Mesenchymal stem cell (in vitro differentiated cells and primary cell): ENCODE measurements at regions not wholly inside any gene's neighbourhood (a gene's known extent, or its start where the extent isn't known, plus 50 kb on each side); places are given as distances from the start of the nearest gene placed in this dataset.

Experiments used
- DNase-seq: peaks from one replicate; pipeline ENCODE4 v3.0.0-alpha.2; 2013
- H2AFZ ChIP-seq: one replicate; pipeline ENCODE4 v1.6.1; 2013; ENCODE audit warnings: low read depth, mild to moderate bottlenecking, control low read depth, inconsistent platforms, low read length, moderate library complexity
- H2AK5ac ChIP-seq: 2 replicates; pipeline ENCODE4 v1.6.1; 2013; ENCODE audit warnings: low read length, moderate library complexity, mild to moderate bottlenecking, inconsistent platforms; ENCODE audit not compliant: severe bottlenecking
- H2BK120ac ChIP-seq: one replicate; pipeline ENCODE4 v1.6.1; 2013; ENCODE audit warnings: low read depth, mild to moderate bottlenecking, inconsistent platforms, low read length, moderate library complexity
- H2BK12ac ChIP-seq, 2 experiments: one replicate each; pipeline ENCODE4 v1.6.1; 2013; ENCODE audit warnings: inconsistent platforms in 2 of 2, low read length in 2 of 2, mild to moderate bottlenecking in 2 of 2, moderate library complexity in 2 of 2, control low read depth in 1 of 2
- H2BK15ac ChIP-seq: one replicate; pipeline ENCODE4 v1.6.1; 2013; ENCODE audit warnings: mild to moderate bottlenecking, low read depth, inconsistent platforms; ENCODE audit not compliant: poor library complexity, severe bottlenecking
- H2BK5ac ChIP-seq: 2 replicates; pipeline ENCODE4 v1.6.1; 2013; ENCODE audit warnings: low read depth, mild to moderate bottlenecking, low read length, control low read depth, inconsistent platforms; ENCODE audit not compliant: poor library complexity, severe bottlenecking
- H3K14ac ChIP-seq, 2 experiments: one replicate each; pipeline ENCODE4 v1.6.1; 2013; ENCODE audit warnings: inconsistent platforms in 2 of 2, low read length in 2 of 2, control low read depth in 1 of 2, mild to moderate bottlenecking in 1 of 2, moderate library complexity in 1 of 2
- H3K18ac ChIP-seq, 2 experiments: one replicate each; pipeline ENCODE4 v1.6.1; 2013; ENCODE audit warnings: inconsistent platforms in 2 of 2, low read length in 2 of 2, control low read depth in 1 of 2, low read depth in 1 of 2, mild to moderate bottlenecking in 1 of 2
- H3K23ac ChIP-seq, 2 experiments: one replicate each; pipeline ENCODE4 v1.6.1; 2013; ENCODE audit warnings: inconsistent platforms in 2 of 2, low read length in 2 of 2, mild to moderate bottlenecking in 2 of 2, moderate library complexity in 2 of 2, control low read depth in 1 of 2
- H3K27ac ChIP-seq: 2 replicates; pipeline ENCODE4 v1.5.1; 2013; ENCODE audit warnings: mild to moderate bottlenecking, moderate library complexity, low read length, control low read depth, inconsistent platforms; ENCODE audit not compliant: poor library complexity, severe bottlenecking
- H3K27me3 ChIP-seq, 2 experiments: 2 replicates each; pipeline versions ENCODE4 v1.6.1 to v1.7.0; 2013; ENCODE audit warnings: low read length in 2 of 2, mild to moderate bottlenecking in 2 of 2, moderate library complexity in 2 of 2, control low read depth in 1 of 2, inconsistent platforms in 1 of 2; ENCODE audit not compliant: control insufficient read depth in 1 of 2, insufficient read depth in 1 of 2
- H3K36me3 ChIP-seq, 2 experiments: 2 replicates each; pipeline versions ENCODE4 v1.6.1 to v1.7.0; 2013; ENCODE audit warnings: low read length in 2 of 2, control low read depth in 1 of 2, inconsistent platforms in 1 of 2, low read depth in 1 of 2, mild to moderate bottlenecking in 1 of 2; ENCODE audit not compliant: insufficient read depth in 2 of 2, control insufficient read depth in 1 of 2
- H3K4ac ChIP-seq, 2 experiments: one replicate each; pipeline ENCODE4 v1.6.1; 2013; ENCODE audit warnings: inconsistent platforms in 2 of 2, low read length in 2 of 2, mild to moderate bottlenecking in 2 of 2, moderate library complexity in 2 of 2, control low read depth in 1 of 2, low read depth in 1 of 2
- H3K4me1 ChIP-seq: 2 replicates; pipeline ENCODE4 v1.6.1; 2013; ENCODE audit warnings: low read depth, low read length, control low read depth; ENCODE audit not compliant: control insufficient read depth, insufficient read depth
- H3K4me2 ChIP-seq: 2 replicates; pipeline ENCODE4 v1.6.1; 2013; ENCODE audit warnings: low read length, mild to moderate bottlenecking, inconsistent platforms; ENCODE audit not compliant: poor library complexity, severe bottlenecking
- H3K4me3 ChIP-seq, 2 experiments: 2 replicates each; pipeline versions ENCODE4 v1.5.1 to v1.7.0; 2013; ENCODE audit warnings: low read length in 2 of 2, mild to moderate bottlenecking in 2 of 2, control low read depth in 1 of 2, low read depth in 1 of 2; ENCODE audit not compliant: insufficient read depth in 1 of 2
- H3K79me1 ChIP-seq: replicated peaks from 2 replicates; pipeline ENCODE4 v1.6.1; 2013; ENCODE audit warnings: mild to moderate bottlenecking, control low read depth, low read length, inconsistent platforms; ENCODE audit not compliant: poor library complexity, severe bottlenecking
- H3K9ac ChIP-seq: 2 replicates; pipeline ENCODE4 v1.7.0; 2013; ENCODE audit warnings: mild to moderate bottlenecking, low read length, moderate library complexity
- H3K9me3 ChIP-seq: 2 replicates; pipeline ENCODE4 v1.7.0; 2013; ENCODE audit warnings: mild to moderate bottlenecking, low read length; ENCODE audit not compliant: control insufficient read depth
- H4K8ac ChIP-seq: one replicate; pipeline ENCODE4 v1.6.1; 2013; ENCODE audit warnings: inconsistent platforms, mild to moderate bottlenecking, low read length, moderate library complexity
- H4K91ac ChIP-seq: one replicate; pipeline ENCODE4 v1.6.1; 2013; ENCODE audit warnings: mild to moderate bottlenecking, low read length, inconsistent platforms
- WGBS: methylation state at CpG from one replicate; pipeline ENCODE4 v1.1.7; 2013; ENCODE audit warnings: mixed read lengths; 5-methylcytosine and 5-hydroxymethylcytosine counted together

GRCh38 chr11:119846374-119846773 lies 117.4 kb upstream of the NECTIN1 start:
- no peak overlapping the region for H4K8ac ChIP-seq
- H3K4ac ChIP-seq, result no peak overlapping the region
- peaks cover 16% of the 10 kb centered on the region for H3K9me3 ChIP-seq
- H3K14ac ChIP-seq, result no peak overlapping the region
- no peak overlapping the region for H2BK15ac ChIP-seq
- no peak overlapping the region for H4K91ac ChIP-seq
- no peak overlapping the region for H2BK12ac ChIP-seq
- no peak overlapping the region for H3K18ac ChIP-seq
- H3K4me3 ChIP-seq, result no peak overlapping the region
- H2AK5ac ChIP-seq, result no peak overlapping the region
- H3K27me3 ChIP-seq, result peaks cover 0 to 49% of the 10 kb centered on the region in 2 experiments
- H3K79me1 ChIP-seq, result no peaks in the 10 kb centered on the region
- H3K27ac ChIP-seq, result no peak overlapping the region
- no peak overlapping the region for H3K23ac ChIP-seq
- no peak overlapping the region for H2AFZ ChIP-seq
- H3K9ac ChIP-seq, result no peak overlapping the region
- H3K4me1 ChIP-seq, result no peaks in the 10 kb centered on the region
- no peak for DNase-seq
- no peak overlapping the region for H2BK120ac ChIP-seq
- H3K4me2 ChIP-seq, result no peak overlapping the region
- WGBS, result 91% methylated on average over 3 of the region's 3 CpGs
- no peaks in the 10 kb centered on the region for H3K36me3 ChIP-seq
- H2BK5ac ChIP-seq, result no peak overlapping the region

- DNase-seq, result no peak
- Histone ChIP-seq H3K14ac (no peak overlapping the region), H3K79me1 (no peaks in the 10 kb centered on the region), H2BK120ac (no peak overlapping the region), H3K4me1 (no peaks in the 10 kb centered on the region), H3K4me2 (no peak overlapping the region), H3K18ac (no peak overlapping the region), H4K8ac (no peak overlapping the region), H2BK12ac (no peak overlapping the region), H3K23ac (no peak overlapping the region), H3K36me3 (no peaks in the 10 kb centered on the region), H2BK5ac (peak overlapping the region; percentile 20), H3K9me3 (peaks cover 13% of the 10 kb centered on the region), H4K91ac (no peak overlapping the region), H2AFZ (no peak overlapping the region), H3K9ac (no peak overlapping the region), H2AK5ac (no peak overlapping the region), H3K4ac (no peak overlapping the region), H3K4me3 (no peak overlapping the region), H2BK15ac (no peak overlapping the region), H3K27ac (no peak overlapping the region), H3K27me3 (peaks cover 5 to 51% of the 10 kb centered on the region in 2 experiments)
- 63% methylated on average over 4 of the region's 4 CpGs for WGBS
Observed at GRCh38 chr11:119845756-119846155, 116.8 kb upstream of the NECTIN1 start.

GRCh38 chr11:119845305-119845704 lies 116.3 kb upstream of the NECTIN1 start:
- Histone ChIP-seq H2BK5ac (no peak overlapping the region), H3K4me3 (no peak overlapping the region), H4K8ac (no peak overlapping the region), H2AK5ac (no peak overlapping the region), H3K23ac (no peak overlapping the region), H2BK15ac (no peak overlapping the region), H3K18ac (no peak overlapping the region), H3K14ac (no peak overlapping the region), H3K36me3 (no peaks in the 10 kb centered on the region), H3K27ac (no peak overlapping the region), H3K4me1 (no peaks in the 10 kb centered on the region), H2AFZ (no peak overlapping the region), H3K9ac (no peak overlapping the region), H3K27me3 (peaks cover 7 to 51% of the 10 kb centered on the region in 2 experiments), H2BK120ac (no peak overlapping the region), H2BK12ac (no peak overlapping the region), H3K4me2 (no peak overlapping the region), H4K91ac (no peak overlapping the region), H3K4ac (no peak overlapping the region), H3K79me1 (no peaks in the 10 kb centered on the region), H3K9me3 (peaks cover 11% of the 10 kb centered on the region)
- DNase-seq, result no peak
- WGBS, result 75% methylated on average over 10 of the region's 10 CpGs

- Histone ChIP-seq H2AK5ac (no peak overlapping the region), H3K27ac (no peak overlapping the region), H2BK15ac (no peak overlapping the region), H2BK120ac (no peak overlapping the region), H3K14ac (no peak overlapping the region), H3K18ac (no peak overlapping the region), H3K4ac (no peak overlapping the region), H3K9me3 (peaks cover 11% of the 10 kb centered on the region), H2AFZ (no peak overlapping the region), H3K23ac (no peak overlapping the region), H3K4me3 (no peak overlapping the region), H3K9ac (no peak overlapping the region), H3K4me1 (no peaks in the 10 kb centered on the region), H3K79me1 (no peaks in the 10 kb centered on the region), H4K91ac (no peak overlapping the region), H2BK5ac (no peak overlapping the region), H3K27me3 (peaks cover 12 to 51% of the 10 kb centered on the region in 2 experiments), H3K4me2 (no peak overlapping the region), H2BK12ac (no peak overlapping the region), H4K8ac (no peak overlapping the region), H3K36me3 (no peaks in the 10 kb centered on the region)
- DNase-seq, result no peak
- 21% methylated on average over 3 of the region's 4 CpGs for WGBS
Observed at GRCh38 chr11:119844808-119845207, 115.8 kb upstream of the NECTIN1 start.
